ENCODE measurements at regions not wholly inside any gene's neighbourhood (a gene's known extent, or its start where the extent isn't known, plus 50 kb on each side); places are given as distances from the start of the nearest gene placed in this dataset.
"Not testable (repeated sequence)": the region's sequence is repeated elsewhere in the genome, so short reads cannot be mapped to it uniquely, and the experiment has no call there.

- DNase-seq (ENCODE audit: low read depth) = peak; percentile 64
Measured at GRCh38 chr14:58730792-58731464, 93.2 kb downstream of the DACT1 start.

DNA sequence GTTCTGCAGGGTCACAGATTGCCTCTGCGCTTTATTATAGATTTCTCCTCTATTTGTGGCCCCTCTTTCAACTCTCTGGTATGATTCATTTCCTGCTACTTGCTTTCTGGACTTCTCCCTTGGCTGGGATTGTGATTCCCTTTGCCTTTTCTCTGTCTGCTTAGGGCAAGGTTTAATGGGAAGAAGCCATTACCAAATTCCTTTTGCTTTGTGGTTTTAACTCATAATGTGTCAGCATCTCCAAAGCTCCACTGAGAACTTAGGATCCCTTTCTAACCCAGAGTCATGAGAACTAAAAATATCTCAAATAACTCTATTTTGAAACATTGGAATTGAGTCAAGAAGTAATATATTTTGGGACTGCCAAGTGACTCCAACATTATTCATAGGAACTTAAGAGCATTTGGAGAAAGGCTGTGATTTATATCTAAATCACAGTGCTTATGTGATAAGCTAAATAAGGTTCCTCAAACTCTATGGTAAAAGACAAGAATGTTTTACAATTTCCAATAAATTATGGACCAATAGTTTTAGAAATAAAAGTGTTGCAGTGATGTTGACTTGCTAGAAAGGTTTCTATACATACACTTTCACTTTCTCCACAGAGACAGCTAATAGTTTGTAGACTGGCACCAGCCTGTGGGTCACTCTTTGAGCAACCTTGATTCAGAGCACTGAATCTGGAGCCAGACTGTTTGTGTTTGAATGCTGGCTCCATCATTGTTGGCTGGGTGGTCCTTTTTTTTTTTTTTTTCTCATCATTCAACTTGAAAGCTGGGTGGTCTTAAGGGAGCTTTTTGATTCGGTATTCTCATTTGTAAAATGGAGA, 93.9 kb downstream of the DACT1 start:
- peak; percentile 98 for DNase-seq (ENCODE audit: low read depth)

- DNase-seq (ENCODE audit: low read depth) = no peak
Measured at GRCh38 chr14:58732387-58732786, 94.6 kb downstream of the DACT1 start.

GRCh38 chr14:58733451-58734208, 95.9 kb downstream of the DACT1 start:
- DNase-seq (ENCODE audit: low read depth) = no peak

DNA sequence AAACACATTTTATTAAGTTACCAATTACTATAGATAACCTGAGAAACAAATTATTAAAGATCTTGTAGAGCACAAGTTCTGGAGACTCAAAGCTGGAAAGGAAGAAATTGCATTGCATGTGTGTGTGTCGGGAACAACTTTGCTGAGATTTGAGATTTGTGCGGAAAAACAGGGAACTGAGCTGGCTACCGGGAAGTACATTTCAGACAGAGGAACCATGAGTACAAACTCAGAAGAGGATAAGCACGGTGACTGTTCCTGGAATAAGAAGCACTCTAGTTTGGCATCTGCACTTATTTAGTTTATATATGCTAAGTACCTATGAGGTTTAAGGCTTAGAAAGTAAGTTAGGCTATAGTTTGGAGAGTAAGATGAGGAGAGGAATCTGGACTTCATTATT, 97.8 kb downstream of the DACT1 start:
- no peak for DNase-seq (ENCODE audit: low read depth)

DNA sequence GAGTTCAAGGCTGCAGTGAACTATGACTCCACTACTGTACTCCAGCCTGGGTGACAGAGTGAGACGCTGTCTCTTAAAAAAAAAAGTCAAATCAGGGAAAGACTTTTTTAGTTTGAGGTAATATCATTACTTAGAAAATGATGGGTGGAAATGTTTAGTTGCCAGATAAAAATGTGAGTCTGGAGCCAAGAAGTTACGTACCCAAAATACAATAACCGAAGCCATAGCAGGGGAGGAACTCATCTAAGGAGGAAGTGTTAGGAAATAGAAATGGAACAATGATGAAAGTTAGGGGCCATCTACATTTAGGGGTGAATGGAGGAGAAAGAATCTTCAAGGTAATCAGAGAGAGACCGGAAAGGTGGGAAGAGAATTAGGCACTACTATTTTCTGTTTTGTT, 98.8 kb downstream of the DACT1 start:
- peak; percentile 84 for DNase-seq (ENCODE audit: low read depth)

- no peak for DNase-seq (ENCODE audit: low read depth)
Measured at GRCh38 chr14:58737511-58737910, 99.7 kb downstream of the DACT1 start.

DNA sequence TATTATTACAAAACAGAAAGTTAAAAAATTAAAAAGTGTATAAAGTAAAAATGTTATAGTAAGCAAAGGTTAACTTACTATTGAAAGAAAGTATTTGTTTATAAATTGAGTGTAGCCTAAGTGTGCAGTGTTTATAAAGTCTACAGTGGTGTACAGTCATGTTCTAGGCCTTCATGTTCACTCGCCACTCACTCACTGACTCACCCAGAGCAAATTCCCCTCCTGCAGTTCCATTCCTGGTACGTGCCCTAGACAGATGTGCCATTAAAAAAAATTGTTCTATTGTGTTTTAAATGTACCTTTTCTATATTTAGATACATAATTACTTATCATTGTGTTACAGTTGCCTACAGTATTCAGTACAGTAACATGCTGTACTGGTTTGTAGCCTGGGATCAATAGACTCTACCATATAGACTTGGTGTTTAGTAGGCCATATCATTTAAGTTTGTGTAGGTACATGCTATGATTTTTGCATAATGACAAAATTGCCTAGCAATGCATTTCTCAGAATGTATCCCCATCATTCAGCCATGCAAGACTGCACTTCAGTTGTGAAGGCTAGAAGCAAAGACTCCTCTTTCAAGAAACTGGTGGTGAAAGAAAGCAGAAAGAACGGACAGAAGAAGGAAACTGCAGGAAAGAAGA, 100.6 kb downstream of the DACT1 start:
- peak; percentile 96 for DNase-seq (ENCODE audit: low read depth)

GRCh38 chr14:58738876-58739275, 101.1 kb downstream of the DACT1 start:
- no peak for DNase-seq (ENCODE audit: low read depth)

DNA sequence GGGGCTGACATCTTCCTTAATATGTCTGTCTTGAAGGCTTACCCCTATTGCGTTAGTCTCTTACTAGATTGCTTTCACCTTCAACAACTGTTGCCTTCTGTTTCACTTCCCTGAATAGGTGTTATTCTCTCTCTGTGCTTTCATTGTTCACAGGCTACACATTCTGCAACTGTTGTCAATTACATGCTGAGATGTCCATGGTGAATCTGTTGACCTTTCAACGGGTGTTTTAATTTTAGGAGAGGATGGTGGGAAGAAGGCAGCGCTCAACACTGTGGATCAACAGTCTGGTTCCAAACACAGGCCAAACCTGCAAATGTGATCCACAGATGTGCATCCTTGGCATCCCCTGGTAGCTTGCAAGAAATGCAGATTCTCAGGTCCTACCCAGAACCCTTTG, 101.9 kb downstream of the DACT1 start:
- no peak for DNase-seq (ENCODE audit: low read depth)

DNA sequence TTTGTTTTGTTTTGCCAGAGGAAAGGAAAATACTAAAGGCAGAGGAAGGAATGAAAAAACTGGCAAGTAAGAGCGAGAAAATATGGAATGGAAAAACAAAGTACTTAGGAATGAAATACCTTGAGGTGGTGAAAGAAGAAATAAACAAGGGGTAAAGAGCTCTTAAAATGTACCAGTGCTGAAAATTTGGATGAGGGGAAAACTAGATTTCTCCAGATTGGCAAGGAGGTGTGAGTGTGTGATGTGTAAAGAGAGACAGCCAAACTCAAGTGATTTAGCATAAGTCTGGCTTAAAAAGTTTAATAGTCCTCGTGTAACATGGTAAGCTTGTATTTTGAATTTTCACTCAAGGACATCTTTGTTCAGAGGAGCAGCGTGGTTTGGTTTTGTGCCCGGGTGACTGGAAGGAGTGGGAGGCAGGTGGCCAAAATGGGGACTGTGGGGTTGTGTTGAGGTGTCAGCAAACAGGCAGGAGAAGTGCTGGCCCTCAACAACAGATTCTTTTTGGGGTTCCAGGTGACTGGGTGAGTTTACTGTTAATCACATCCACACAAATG, 102.7 kb downstream of the DACT1 start:
- DNase-seq (ENCODE audit: low read depth) = no peak

- no peak for DNase-seq (ENCODE audit: low read depth)
Measured at GRCh38 chr14:58744801-58745394, 107.1 kb downstream of the DACT1 start.

- DNase-seq (ENCODE audit: low read depth) = peak; percentile 84
Measured at GRCh38 chr14:58746261-58746660, 108.5 kb downstream of the DACT1 start.

GRCh38 chr14:58746701-58747100, 108.9 kb downstream of the DACT1 start:
- DNase-seq (ENCODE audit: low read depth) = no peak

- peak; percentile 98 for DNase-seq (ENCODE audit: low read depth)
Measured at GRCh38 chr14:58747181-58747580, 109.4 kb downstream of the DACT1 start.

- not testable (repeated sequence) for DNase-seq (ENCODE audit: low read depth)
Measured at GRCh38 chr14:58748251-58748650, 110.5 kb downstream of the DACT1 start.

- peak; percentile 96 for DNase-seq (ENCODE audit: low read depth)
Measured at GRCh38 chr14:58749066-58749669, 111.4 kb downstream of the DACT1 start.

DNA sequence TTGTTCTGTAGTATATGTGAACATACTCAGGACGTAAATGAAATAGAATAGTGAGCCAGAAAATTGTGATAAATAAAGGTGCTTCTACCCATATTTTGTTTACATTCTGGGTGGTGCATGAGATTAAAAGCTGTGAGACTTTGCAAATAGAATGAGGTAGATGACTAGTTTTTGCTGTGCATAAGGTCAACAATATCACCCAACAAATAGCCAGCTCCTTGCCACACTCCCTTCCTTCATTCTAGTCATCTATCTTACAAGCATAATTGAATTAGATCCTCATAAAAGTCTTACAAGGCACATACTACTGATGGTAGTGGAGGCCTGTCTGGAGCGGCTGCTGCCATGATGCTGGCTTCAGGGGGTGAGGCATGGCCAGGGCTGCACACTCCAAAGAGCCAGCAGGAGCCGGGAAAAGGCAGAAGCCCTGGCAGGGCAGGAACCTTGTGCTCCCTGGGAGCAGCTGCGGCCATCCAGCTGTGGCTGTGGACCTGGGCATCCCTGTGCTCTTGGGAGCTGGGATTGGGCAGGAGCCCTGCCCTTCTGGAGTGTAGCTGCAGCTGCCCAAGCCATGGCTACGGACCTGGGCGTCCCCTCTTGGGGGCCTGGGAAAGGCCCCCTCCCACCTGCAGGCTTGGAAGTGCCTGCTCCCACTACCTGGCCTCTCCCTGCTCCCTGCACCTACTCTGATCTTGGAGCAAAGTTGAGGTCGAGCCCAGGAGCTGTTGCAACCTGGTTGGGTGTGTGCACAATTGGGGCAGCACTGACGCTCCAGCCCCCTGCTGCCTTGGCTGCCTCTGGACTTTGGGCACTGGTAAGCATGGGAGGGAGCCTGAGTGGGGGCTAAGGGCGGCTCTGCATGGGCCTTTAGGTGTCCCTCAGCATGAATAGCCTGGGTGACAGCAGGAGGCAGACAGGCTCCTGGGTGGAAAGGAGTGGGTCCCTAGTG, 112.8 kb downstream of the DACT1 start:
- no peak for DNase-seq (ENCODE audit: low read depth)

- DNase-seq (ENCODE audit: low read depth) = no peak
Measured at GRCh38 chr14:58751788-58752187, 114.0 kb downstream of the DACT1 start.

DNA sequence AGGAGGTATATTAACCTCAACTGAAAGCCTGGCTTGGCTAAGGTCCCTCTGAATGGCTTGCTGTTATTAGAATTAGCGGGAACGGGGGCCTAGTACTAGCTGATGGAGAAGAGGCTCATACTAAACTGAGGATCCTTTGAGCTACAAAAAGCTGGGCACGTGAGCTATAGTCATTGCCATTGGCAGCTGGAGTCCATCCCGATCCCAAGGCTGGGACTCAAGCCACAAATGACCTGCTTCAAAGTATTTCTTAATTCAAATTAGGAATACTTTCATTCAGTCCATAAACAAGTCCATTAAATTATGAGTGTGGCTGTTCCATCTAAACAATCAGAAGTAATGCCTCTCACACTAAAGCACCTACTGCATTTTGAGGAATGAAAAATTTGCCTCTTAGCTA, 114.5 kb downstream of the DACT1 start:
- no peak for DNase-seq (ENCODE audit: low read depth)

Data from iris pigment epithelial cell (primary cell).